22Rv1 (cell line): ENCODE measurements at regions not wholly inside any gene's neighbourhood (a gene's known extent, or its start where the extent isn't known, plus 50 kb on each side); places are given as distances from the start of the nearest gene placed in this dataset.

Experiments used
- H3K27ac ChIP-seq: fragments of 450-650 bp; 2 replicates; pipeline ENCODE4 v1.5.1; 2017
- CTCF ChIP-seq: fragments of 450-650 bp; IDR thresholded peaks from 2 replicates; pipeline ENCODE4 v1.5.1; 2017; ENCODE audit warnings: mild to moderate bottlenecking
- ZFX ChIP-seq: fragments of 450-650 bp; IDR thresholded peaks from 2 replicates; pipeline ENCODE4 v1.6.1; 2017; ENCODE audit warnings: antibody characterized with exemption, borderline replicate concordance

GRCh38 chr18:25713103-25713502 lies 361.1 kb upstream of the ZNF521 start:
- TF ChIP-seq ZFX: no peak
- no peak overlapping the region for H3K27ac ChIP-seq

DNA sequence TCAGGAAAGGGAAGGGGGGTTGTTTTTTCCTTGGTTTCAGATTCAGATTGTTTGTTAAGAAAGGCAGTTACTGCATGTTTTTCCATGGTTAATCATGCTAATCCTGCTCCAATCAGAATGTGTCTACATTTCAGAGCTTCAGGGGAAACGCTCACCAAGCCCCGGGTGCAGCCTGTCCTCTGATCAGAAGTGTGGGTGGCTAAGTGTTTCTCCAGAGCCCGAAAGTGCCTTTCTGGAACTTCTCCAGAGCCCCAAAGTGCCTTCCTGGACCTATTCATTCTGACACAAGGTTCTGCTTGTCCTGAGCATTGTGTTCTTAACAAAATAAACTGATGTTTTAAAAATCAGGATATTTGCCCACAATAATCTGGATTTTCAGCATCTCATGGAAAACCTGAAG lies 359.0 kb upstream of the ZNF521 start:
- TF ChIP-seq CTCF (no peak), ZFX (no peak)
- no peak overlapping the region for H3K27ac ChIP-seq

- H3K27ac ChIP-seq: no peak overlapping the region
- TF ChIP-seq ZFX: no peak
- TF ChIP-seq CTCF: no peak
Observed at GRCh38 chr18:25705650-25706049, 353.7 kb upstream of the ZNF521 start.

DNA sequence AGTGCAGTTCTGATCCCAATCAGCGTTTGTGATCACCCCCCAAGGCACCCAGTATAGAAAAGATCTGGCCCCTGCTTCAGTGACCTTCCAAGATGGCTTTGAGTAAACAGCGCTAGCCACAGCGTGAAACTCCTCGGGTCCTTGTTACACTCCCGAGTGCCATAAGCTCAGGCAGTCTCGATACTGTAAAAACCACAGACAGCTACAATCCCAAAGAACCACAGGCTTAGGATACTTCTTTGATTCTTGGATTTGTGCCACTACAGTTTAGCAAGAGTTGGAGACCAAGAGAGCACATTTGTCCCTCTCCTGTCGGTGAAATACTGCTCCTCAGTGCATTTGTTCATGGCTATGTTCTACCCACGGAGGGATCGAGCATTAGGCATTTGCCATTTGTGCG lies 352.5 kb upstream of the ZNF521 start:
- TF ChIP-seq ZFX (no peak), CTCF (no peak)
- H3K27ac ChIP-seq: no peak overlapping the region

GRCh38 chr18:25704071-25704470 lies 352.1 kb upstream of the ZNF521 start:
- TF ChIP-seq CTCF (no peak), ZFX (no peak)
- H3K27ac ChIP-seq: no peak overlapping the region

DNA sequence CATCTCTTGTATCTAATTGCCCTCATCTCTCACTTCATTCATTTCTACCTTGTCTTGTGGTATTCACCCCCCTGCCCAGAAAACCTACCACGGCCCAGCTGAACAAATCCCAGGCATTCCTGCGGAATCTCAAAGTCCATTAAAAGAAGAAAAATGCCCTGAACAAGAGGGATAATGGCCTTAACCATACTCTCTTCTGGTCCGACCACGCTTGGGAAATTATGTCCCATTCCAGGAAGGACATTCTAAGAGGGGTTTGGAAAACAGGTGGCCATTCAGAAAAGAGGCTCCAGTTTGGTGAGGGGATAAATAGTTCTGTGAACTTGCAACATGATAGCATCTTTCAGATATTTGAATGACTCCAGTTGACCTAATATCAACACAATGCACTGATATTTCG lies 349.9 kb upstream of the ZNF521 start:
- H3K27ac ChIP-seq: no peak overlapping the region
- TF ChIP-seq ZFX (no peak), CTCF (no peak)

DNA sequence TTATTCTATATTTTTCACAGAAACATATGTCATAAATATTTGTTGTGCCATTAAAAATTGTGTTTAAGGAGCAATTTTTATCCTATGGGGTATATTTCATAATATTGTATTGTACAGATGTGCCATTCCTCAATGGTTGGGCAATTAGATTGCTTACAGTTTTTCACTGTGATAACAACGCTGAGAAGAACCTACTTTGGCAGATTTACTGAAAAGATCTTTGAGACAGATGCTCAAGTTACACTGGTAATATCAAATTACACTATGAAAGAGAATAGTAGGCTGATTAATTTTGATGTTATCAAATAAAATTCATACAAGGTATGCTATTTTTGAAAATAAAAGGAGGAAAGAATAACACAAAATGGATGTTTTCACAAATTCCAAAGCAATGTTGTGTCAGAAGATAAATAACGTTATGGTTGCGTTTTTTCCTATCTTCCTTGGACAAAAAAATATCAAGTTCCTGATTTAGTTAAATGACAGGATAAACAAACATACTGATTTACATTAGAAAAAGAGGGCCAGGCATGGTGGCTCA lies 335.1 kb upstream of the ZNF521 start:
- TF ChIP-seq CTCF: no peak
- no peak for TF ChIP-seq ZFX
- no peak overlapping the region for H3K27ac ChIP-seq

DNA sequence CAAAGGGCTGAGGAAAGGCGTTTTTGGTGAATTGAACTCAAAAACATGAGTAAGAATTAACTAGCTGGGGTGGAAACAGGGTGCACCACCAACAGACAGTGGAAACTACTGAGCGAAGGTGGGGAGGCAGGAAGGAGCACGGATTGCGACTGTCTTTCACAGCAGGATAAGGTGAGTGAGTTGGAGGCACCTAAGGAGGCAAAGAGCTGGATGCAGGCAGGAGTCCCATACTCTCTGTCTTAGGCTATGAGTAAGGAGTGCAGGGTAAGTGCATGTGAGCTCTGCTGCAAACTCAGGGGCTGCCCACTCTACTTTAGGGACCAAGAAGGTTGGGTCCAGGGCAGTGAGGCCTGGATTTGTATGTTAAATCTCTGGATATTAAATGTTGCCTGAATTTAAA lies 333.1 kb upstream of the ZNF521 start:
- H3K27ac ChIP-seq: no peak overlapping the region
- no peak for TF ChIP-seq CTCF
- TF ChIP-seq ZFX: no peak
